Natural killer cell (primary cell): ENCODE measurements at regions not wholly inside any gene's neighbourhood (a gene's known extent, or its start where the extent isn't known, plus 50 kb on each side); places are given as distances from the start of the nearest gene placed in this dataset.

Experiments used
- ATAC-seq, 3 donors: fragments of 150-1000 bp in 2 of 3; fragments of 200-7000 bp in 1 of 3; cut with Tn5 transposase; 1 replicate in 1 of 3; 2 replicates in 2 of 3; pipeline ENCODE4 v1.10.0; 2021; ENCODE audit warnings: mild to moderate bottlenecking in 2 of 3, moderate library complexity in 2 of 3
- DNase-seq, 2 donors: peaks; one replicate each; pipeline versions ENCODE4 v3.0.0 to v3.0.0-alpha.2; 2013 to 2021; ENCODE audit warnings: mixed read lengths in 1 of 2
- H3K27ac ChIP-seq: one replicate; pipeline ENCODE4 v1.5.1; 2013; ENCODE audit warnings: mild to moderate bottlenecking, low read length
- H3K27me3 ChIP-seq: one replicate; pipeline ENCODE4 v1.6.1; 2013; ENCODE audit warnings: low read length; ENCODE audit not compliant: control insufficient read depth, insufficient read depth
- H3K36me3 ChIP-seq: one replicate; pipeline ENCODE4 v1.6.1; 2013; ENCODE audit warnings: low read length; ENCODE audit not compliant: control insufficient read depth, insufficient read depth
- H3K4me1 ChIP-seq: one replicate; pipeline ENCODE4 v1.6.1; 2013; ENCODE audit warnings: low read length; ENCODE audit not compliant: control insufficient read depth, insufficient read depth
- H3K4me3 ChIP-seq: one replicate; pipeline ENCODE4 v1.5.1; 2013; ENCODE audit warnings: low read length
- H3K9me3 ChIP-seq: one replicate; pipeline ENCODE4 v1.6.1; 2013; ENCODE audit warnings: low read length; ENCODE audit not compliant: control insufficient read depth, insufficient read depth
- H3K27ac Mint-ChIP-seq, 2 donors: one replicate each; pipeline ENCODE4 v1.8.0; 2022; ENCODE audit warnings: mild to moderate bottlenecking in 2 of 2, mixed read lengths in 2 of 2, moderate library complexity in 1 of 2
- H3K27me3 Mint-ChIP-seq, 2 donors: one replicate each; pipeline ENCODE4 v1.8.0; 2022; ENCODE audit warnings: low read depth in 2 of 2, mixed read lengths in 2 of 2
- H3K36me3 Mint-ChIP-seq: one replicate; pipeline ENCODE4 v1.8.0; 2022; ENCODE audit warnings: mixed read lengths
- H3K4me1 Mint-ChIP-seq, 2 donors: one replicate each; pipeline ENCODE4 v1.8.0; 2022; ENCODE audit warnings: mixed read lengths in 2 of 2
- H3K4me3 Mint-ChIP-seq: one replicate; pipeline ENCODE4 v1.8.0; 2022; ENCODE audit warnings: mild to moderate bottlenecking, moderate library complexity, mixed read lengths
- H3K9me3 Mint-ChIP-seq, 2 donors: one replicate each; pipeline ENCODE4 v1.8.0; 2022; ENCODE audit warnings: mixed read lengths in 2 of 2
- CTCF ChIP-seq: fragments of 200-600 bp; IDR thresholded peaks from one replicate; pipeline ENCODE4 v1.8.0; 2022; ENCODE audit warnings: antibody characterized with exemption
- WGBS: methylation state at CpG from one replicate; pipeline ENCODE4 v1.1.7; 2013; ENCODE audit warnings: missing lambda C conversion rate; ENCODE audit not compliant: insufficient coverage; 5-methylcytosine and 5-hydroxymethylcytosine counted together
- intact Hi-C: fragments of 100-400 bp; cut with micrococcal nuclease; formaldehyde crosslinking; loops from one replicate; pipeline ENCODE4 v1.14.2; 2022

- H3K27me3 ChIP-seq, result no peaks in the 10 kb centered on the region
- no peak overlapping the region for H3K27ac ChIP-seq
- no peaks in the 10 kb centered on the region for H3K4me1 ChIP-seq
- no peaks in the 10 kb centered on the region for H3K4me1 Mint-ChIP-seq
- ATAC-seq, result no peak
- intact Hi-C loops, result no loop called here
- H3K4me3 ChIP-seq, result no peak overlapping the region
- H3K27ac Mint-ChIP-seq, result no peak overlapping the region
- H3K27me3 Mint-ChIP-seq, result peaks cover 0 to 7% of the 10 kb centered on the region in 2 donors
- no peaks in the 10 kb centered on the region for H3K9me3 Mint-ChIP-seq
- TF ChIP-seq CTCF, result no peak
- 83% methylated on average over 1 of the region's 2 CpGs for WGBS
- no peak for DNase-seq
- H3K9me3 ChIP-seq, result no peaks in the 10 kb centered on the region
- H3K36me3 ChIP-seq, result no peaks in the 10 kb centered on the region
- H3K36me3 Mint-ChIP-seq, result no peaks in the 10 kb centered on the region
- no peak overlapping the region for H3K4me3 Mint-ChIP-seq
Measured at GRCh38 chr6:44721954-44722578, 334.6 kb downstream of the CDC5L start.

- WGBS, result no CpG with 5 or more reads among the region's 1 CpG
- Histone ChIP-seq H3K4me1 (no peaks in the 10 kb centered on the region), H3K36me3 (no peaks in the 10 kb centered on the region), H3K9me3 (no peaks in the 10 kb centered on the region), H3K4me3 (no peak overlapping the region), H3K27me3 (no peaks in the 10 kb centered on the region), H3K27ac (no peak overlapping the region)
- no peaks in the 10 kb centered on the region for H3K9me3 Mint-ChIP-seq
- no peaks in the 10 kb centered on the region for H3K36me3 Mint-ChIP-seq
- H3K27me3 Mint-ChIP-seq, result peaks cover 0 to 5% of the 10 kb centered on the region in 2 donors
- intact Hi-C loops, result no loop called here
- TF ChIP-seq CTCF, result no peak
- no peak for ATAC-seq
- no peaks in the 10 kb centered on the region for H3K4me1 Mint-ChIP-seq
- no peak overlapping the region for H3K4me3 Mint-ChIP-seq
- no peak overlapping the region for H3K27ac Mint-ChIP-seq
- DNase-seq, result no peak
Measured at GRCh38 chr6:44722736-44723135, 335.2 kb downstream of the CDC5L start.

- Mint-ChIP-seq H3K27ac (no peak overlapping the region), H3K4me3 (no peak overlapping the region), H3K9me3 (no peaks in the 10 kb centered on the region), H3K36me3 (no peaks in the 10 kb centered on the region), H3K4me1 (no peaks in the 10 kb centered on the region), H3K27me3 (peaks cover 0 to 3% of the 10 kb centered on the region in 2 donors)
- H3K4me3 ChIP-seq, result no peak overlapping the region
- no peak for TF ChIP-seq CTCF
- WGBS, result 87% methylated on average over 5 of the region's 5 CpGs
- intact Hi-C loops, result no loop called here
- DNase-seq (no peak), ATAC-seq (no peak)
- H3K4me1 ChIP-seq, result no peaks in the 10 kb centered on the region
- no peaks in the 10 kb centered on the region for H3K9me3 ChIP-seq
- no peak overlapping the region for H3K27ac ChIP-seq
- H3K36me3 ChIP-seq, result no peaks in the 10 kb centered on the region
- H3K27me3 ChIP-seq, result no peaks in the 10 kb centered on the region
Measured at GRCh38 chr6:44723439-44724197, 336.1 kb downstream of the CDC5L start.
